Neural progenitor cell (in vitro differentiated cells): ENCODE measurements at regions not wholly inside any gene's neighbourhood (a gene's known extent, or its start where the extent isn't known, plus 50 kb on each side); places are given as distances from the start of the nearest gene placed in this dataset.

Experiments used
- CTCF ChIP-seq: fragments of 200-600 bp; sonication (generic); IDR thresholded peaks from 2 replicates; pipeline ENCODE4 v1.5.1; 2017; ENCODE audit warnings: antibody characterized with exemption, mild to moderate bottlenecking
- EZH2 ChIP-seq: fragments of 200-600 bp; sonication (generic); IDR thresholded peaks from 2 replicates; pipeline ENCODE4 v1.6.1; 2017; ENCODE audit warnings: antibody characterized with exemption, mild to moderate bottlenecking, moderate library complexity
- EZH2phosphoT487 ChIP-seq: fragments of 200-600 bp; sonication (generic); IDR thresholded peaks from 2 replicates; pipeline ENCODE4 v1.6.1; 2017; ENCODE audit warnings: antibody characterized with exemption

- TF ChIP-seq CTCF (no peak), EZH2phosphoT487 (no peak), EZH2 (no peak)
These were observed 373.7 kb downstream of the ARL4A start for GRCh38 chr7:13061115-13061514.
